ENCODE measurements at regions not wholly inside any gene's neighbourhood (a gene's known extent, or its start where the extent isn't known, plus 50 kb on each side); places are given as distances from the start of the nearest gene placed in this dataset.
"Not testable (repeated sequence)": the region's sequence is repeated elsewhere in the genome, so short reads cannot be mapped to it uniquely, and the experiment has no call there.

DNA sequence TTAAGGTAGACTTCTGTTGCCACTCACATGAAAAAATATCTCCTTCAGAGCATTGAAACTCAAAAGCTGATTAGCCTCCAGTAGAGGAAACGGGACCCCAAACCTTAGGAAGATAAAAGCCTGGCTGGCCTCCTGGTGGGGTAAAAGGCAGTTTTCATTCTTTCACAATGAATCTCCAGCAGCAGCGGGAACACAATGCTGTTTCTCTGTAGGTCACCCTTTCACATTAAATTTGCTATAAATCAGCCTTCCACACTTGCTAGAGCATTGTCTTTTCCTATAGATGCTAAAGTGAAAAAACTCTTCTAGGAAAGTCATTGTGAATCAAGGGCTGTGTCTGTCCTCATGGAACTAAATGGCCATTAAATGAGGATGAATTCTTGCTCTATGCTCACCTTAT, 207.3 kb upstream of the MAGEB2 start:
- no peak for DNase-seq

DNA sequence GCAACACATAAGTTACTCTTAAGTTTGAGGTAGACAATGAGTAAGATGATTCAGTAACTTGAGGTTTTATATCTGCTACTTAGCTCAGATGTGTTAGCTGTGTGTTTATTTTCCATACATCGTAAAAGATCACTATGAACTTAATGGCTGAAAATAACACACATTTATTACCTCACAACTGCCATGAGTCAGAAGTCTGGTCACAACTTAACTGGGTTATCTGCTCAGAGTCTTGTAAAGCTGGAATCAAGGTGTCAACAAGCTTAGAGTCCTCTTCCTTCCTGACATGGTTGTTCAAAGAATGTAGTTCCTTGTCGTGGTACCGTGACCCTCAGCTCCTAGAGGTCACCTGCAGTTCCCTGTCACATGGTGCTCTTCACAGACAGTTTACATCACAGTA, 204.9 kb upstream of the MAGEB2 start:
- no peak for DNase-seq

DNA sequence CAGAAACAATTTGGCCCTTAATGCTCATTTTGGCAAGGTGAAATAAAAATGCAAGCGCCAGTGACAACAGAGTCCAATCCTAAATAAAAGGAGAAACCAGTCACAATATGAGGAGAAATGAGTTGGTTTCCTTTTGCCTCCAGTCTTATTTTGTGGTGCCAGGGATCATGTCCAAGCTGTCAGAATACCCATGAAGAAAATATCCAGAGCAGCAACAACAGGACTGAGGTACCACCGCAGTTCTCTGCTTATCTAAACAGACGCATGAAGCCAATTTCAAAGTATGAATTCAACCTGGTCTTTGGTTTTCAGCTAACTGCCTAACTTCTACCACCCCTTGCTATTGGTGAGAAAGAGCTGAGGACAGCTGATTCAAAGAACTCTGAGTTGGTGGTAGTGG, 199.9 kb upstream of the MAGEB2 start:
- DNase-seq, result no peak

DNA sequence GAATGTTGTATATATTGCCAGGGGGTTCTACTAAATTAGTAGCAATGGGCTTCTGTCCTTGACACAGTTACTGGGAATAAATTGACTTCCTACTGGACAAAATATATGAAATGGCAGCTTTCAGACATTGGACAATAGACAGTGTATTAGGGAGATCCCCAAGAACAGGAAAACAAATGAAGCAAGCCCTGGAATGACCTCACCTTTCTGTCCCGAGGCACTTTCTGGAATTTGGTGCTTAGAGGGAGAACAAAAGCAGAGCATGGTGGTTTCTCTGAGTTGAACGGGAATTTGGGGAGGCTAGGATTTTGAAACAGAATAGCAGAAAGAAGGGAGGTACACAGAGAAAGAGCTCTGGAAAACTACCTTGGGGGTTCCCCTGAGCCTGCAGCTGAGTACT, 187.7 kb upstream of the MAGEB2 start:
- no peak for DNase-seq

DNA sequence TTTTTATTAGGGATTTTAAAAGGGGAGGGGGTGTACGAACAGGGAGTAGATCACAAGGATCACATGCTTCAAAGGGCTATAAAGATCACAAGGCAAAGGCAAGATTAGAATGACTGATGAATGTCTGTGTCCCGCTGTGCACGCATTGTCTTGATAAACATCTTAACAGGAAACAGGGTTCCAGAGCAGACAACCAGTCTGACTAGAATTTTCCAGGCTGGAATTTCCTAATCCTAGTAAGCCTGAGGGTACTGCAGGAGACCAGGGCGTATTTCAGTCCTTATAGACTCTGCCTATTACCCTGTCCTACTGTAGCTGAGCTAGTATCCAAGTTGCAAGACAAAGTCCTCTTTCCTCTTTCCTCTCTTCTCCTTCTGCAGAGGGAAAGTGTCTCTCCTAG, 179.0 kb upstream of the MAGEB2 start:
- DNase-seq, result not testable (repeated sequence)

DNA sequence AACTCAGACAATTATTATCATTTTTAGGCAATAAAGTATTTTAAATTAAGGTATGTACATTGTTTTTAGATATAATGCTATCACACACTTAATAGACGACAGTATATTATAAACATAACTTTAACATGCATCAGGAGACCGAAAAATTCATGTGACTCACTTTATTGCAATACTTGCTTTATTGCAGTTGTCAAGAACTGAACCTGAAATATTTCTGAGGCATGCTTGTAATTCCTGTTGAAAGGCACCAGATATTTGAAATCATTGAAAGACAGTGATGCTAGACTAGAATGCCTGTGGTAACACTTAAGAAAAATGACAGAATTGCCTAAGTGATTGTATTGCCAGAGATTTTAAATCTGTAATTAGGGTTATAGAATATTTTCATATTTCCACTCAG, 175.6 kb upstream of the MAGEB2 start:
- no peak for DNase-seq

DNA sequence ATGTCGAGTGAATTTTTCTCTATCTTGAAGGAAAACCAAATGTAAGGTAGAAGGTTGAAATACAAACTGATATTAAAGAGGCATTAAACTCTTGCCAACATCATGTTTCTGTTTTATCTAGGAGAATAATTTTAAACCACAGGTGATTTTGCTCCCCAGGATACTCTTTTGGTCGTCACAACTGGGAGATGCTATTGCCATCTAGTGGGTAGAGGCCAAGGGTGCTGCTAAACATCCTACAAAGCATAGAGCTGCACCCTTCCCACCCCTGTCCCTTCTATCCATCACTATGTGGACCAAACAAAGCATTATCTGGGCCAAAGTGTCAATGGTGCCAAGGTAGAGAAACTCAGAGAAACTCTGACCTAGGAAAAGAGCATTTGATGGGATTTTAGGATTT, 154.6 kb upstream of the MAGEB2 start:
- no peak for DNase-seq

DNA sequence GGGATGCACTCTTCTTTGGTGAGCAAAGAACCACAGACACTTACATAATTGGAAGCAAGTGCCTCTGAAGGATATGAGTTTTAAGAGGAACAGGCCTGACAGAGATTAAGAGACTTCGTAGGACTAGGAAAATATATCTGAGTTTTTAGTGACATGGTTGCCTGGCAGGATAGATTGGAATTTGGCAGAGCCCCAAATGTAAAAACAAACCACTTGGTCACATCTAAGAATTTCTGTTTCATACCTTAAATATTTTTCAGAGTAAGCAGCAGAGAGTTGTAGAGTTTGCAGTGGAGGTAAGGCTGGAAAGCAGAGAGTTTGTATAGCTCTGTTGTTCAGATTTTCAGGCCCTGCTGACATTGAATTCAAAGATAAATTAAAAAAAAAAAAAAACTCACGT, 150.1 kb upstream of the MAGEB2 start:
- no peak for DNase-seq

DNA sequence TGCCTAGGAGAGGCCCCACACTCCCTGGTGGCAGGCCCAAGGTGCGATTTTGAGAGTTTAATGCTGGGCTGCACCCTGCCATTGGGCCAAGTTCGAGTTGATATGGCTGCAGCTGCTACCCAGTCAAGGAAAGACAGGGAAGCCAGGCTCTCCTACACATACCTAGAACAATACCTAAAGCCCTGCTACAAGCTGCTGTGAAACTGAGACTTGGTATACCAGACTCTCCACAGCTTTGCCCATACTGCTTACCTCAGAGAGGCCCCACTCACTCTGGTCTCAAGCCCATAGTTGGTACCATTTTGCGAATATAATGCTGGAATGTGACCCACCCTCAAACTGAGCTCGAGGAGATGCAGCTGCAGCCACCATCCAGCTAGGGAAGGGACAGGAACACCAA, 147.7 kb upstream of the MAGEB2 start:
- DNase-seq, result no peak

DNA sequence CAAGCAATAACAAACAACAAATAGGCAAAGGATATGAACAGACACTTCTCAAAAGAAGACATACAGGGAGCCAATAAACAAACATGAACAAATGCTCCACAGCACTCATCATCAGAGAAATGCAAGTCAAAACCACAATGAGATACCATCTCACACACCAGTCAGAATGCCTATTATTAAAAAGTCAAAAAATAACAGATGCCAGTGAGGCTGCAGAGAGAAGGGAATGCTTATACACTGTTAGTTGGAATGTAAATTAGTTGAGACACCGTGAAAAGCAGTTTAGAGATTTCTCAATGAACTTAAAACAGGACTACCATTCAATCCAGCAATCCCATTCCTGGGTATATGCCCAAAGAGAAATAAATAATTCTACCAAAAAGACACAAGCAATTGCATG, 129.8 kb upstream of the MAGEB2 start:
- DNase-seq, result no peak

DNA sequence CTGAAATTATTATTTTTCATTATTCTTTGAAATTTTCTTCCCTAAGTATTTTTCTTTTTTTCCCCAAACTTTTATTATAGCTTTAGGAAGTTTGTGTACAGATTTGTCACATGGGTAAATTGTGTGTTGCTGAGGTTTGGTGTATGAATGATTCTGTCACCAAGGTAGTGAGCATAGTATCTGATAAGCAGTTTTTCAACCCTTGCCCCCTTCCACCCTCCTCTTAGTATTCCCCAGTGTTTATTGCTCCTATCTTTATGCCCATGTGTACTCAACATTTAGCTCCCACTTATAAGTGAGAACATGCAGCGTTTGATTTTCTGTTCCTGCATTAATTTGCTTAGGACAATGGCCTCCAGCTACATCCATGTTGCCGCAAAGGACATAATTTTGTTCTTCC, 103.9 kb upstream of the MAGEB2 start:
- no peak for DNase-seq

DNA sequence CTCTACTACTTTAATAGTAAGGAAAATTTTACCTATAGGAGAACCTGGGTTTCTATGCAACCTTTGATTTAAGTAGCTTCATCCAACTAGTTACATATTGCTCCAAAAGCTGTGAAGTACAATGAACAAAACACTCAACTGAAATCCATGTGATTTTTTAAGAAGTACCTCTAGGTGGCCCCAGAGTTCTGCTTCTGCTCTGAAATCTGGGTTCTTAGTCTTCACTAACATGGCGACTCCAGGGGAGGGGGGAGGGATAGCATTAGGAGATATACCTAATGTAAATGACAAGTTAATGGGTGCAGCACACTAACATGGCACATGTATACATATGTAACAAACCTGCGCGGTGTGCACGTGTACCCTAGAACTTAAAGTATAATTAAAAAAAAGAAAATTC, 73.4 kb upstream of the MAGEB2 start:
- peak; percentile 1 for DNase-seq

DNA sequence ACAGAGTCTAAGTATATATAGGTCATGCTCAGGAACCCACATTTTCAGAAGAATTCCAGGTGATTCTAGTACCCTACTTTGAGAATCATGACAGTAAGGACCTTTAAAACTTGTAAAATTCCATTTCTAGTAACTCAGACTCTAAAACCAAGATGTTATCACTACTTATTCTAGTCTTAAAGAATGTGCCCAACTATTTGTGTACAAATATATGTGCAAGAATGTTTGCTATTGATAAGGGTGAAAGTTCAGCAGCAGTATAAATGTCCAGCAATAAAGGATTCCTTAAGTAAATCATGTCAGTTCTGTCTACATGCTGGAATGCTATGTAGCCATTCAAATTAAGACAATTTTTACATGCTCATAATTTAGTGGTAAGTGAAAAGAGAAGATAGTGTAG, 71.1 kb upstream of the MAGEB2 start:
- DNase-seq, result no peak

DNA sequence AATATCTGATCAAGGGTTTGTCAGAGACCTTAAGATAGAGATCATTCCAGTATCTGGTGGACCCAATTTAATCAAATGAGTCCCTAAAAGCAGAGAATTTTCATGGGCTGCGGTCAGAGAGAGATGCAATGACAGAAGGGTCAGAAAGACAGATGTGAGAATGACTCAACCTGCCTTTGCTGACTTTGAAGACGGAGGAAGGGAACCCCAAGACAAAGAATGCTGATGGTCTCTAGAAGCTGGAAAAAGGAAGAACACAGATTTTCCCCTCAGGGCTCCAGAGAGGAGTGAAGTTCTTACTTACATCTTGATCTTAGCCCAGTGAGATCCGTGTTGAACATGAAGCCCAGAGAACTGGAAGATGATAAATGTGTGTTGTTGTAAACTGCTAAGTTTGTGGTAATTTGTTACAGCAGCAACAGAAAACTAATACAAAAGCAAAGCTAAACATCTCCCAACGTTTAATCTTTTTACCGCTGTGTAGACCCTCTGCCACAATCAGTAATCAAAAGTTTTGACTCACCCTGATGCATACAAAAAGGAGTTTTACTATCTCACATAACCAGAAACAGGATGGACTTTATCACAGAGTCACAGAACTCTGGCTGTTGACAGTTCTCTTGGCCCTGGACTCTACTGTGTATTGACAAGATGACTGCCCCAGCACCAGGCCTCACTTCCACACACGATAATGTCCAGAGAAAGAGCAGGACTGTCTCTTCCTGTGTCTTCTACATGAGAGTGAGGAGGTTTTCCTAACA, 70.2 kb upstream of the MAGEB2 start:
- DNase-seq, result no peak

DNA sequence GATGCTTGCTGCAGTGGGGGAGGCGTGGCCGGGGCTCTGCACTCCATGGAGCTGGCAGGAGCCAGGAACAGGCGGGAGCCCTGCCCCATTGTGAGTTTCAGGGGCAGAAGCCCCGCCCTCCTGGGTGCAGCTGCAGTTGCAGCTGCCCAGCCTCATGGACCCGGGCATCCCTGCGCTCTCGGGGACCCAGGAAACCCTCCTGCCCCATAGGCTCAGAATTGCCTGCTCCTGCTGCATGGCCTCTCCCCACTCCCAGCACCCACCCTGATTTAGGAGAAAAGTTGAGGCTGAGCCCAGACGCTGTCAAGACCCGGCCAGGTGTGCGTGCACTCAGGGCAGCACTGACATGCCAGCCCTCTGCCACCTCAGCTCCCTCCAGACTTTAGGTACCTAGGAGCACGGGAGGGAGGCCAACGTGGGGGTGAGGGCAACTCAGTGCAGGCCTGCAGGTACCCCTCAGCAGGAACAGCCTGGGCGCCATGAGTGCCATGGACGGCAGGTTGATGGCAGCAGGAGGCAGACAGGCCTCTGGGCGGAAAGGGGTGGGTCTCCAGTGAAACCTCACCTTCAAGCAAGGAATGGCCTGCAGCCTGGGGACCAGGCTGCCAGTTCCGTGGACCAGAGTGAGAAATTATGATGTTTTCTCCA, 67.2 kb upstream of the MAGEB2 start:
- DNase-seq, result no peak

DNA sequence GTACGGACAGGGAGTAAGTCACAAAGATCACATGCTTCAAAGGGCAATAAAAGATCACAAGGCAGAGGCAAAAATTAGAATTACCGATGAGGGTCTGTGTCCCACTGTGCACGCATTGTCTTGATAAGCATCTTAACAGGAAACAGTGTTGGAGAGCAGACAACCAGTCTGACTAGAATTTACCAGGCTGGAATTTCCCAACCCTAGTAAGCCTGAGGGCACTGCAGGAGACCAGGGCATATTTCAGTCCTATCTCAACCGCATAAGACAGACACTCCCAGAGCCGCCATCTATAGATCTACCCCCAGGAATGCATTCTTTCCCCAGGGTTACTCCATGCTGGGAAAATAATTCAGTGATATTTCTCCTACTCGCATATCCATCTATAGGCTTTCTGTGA, 66.2 kb upstream of the MAGEB2 start:
- DNase-seq, result not testable (repeated sequence)

DNA sequence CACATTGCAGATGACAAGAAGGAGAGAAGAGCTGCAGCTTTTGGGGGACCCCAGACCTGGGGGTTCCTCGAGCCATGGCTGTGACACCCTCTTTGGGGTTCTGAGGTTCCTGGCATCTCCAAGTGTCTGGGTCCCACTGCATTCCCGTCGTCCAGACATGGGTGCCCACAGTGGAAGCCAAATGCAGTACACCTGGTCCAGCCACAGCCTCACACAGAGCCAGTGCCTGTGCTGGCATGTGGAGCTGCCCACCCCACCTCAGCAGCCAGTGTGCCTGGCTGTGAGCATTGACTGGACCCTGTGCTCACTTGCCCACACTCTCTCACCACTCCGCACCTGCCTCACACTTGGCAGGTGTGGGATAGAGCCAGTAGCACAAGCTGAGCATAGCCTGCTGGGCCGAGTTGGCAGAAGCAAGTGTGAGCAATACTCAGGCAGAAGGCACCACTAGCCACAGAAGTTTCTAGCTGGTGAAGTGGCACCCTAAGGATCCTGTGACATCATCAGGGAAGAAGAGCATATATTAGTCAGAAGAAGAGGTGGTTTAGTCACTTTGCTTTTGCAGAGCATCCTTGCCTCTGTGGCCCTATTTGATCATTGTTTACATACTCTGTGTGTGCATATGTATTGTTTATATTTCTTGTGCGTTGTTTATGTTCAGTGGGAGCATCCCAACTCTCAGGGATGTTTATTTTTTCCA, 65.0 kb upstream of the MAGEB2 start:
- no peak for DNase-seq

DNA sequence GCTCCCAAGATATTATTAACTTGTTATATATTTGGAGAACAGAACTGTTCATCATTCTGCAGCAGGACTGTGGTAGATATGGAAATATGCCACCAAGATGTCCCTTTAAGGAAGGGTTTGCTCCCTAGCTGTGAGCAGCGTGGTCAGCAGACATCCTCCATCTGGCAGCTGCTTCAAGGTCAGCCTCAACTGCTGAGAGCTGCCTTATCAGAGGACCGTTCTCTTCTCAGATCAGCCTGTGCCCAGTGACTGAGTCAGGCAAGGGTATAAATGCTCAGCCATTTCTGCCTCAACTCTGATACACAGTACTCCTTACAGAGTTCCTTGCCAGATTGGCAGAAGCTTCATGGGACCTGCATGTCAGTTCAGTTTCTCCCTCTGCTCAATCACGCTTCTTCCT, 63.4 kb upstream of the MAGEB2 start:
- no peak for DNase-seq

DNA sequence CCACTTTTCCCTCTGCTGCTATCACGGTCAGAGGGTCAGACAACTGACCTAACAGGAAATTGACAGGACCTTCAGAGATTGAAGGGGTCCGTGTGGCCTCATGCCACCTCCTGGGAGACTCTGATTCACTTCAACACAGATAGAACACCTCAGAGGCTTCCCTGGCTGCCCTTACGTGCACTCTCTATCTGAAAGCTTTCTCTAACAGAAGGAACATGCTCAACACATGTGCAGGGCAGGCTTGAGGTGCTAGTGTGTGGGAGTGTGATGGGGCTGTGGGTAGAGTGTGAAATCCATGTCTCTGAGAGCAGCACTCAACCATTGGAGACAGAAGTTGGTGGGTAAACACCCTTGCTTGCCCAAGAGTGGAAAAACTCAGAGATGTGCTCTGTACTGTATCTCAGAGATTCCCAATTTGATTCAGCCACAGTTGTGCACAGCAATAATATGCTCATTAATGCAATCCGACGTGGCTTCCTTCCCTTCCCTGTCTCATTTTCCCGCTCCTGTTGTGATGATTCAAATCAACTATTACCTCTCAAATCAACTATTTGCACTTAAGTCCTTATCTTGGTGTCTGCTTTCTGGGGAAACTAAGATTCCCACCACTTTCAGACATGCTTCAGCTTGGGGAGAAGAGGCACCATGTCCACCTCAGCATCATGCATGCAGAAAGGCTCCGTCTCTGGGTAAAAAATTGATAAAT, 62.0 kb upstream of the MAGEB2 start:
- no peak for DNase-seq

DNA sequence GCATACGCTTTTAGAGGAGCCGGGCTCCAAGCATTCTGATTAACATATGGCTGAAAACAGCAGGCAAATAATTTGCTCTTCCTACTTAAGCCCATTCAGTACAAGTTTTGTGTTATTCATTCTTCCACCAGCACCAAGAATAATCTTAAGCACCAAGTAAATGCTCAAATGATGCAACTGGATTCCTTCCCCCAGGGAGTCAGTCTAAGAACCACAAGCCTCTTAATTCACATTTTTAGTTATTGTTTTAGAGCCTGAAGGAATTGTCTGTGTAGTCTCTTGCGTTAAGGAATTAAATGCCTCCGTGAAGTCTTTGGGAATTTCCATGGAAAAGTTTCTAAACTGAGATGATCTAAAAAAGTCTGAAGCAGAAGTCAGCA, 61.5 kb upstream of the MAGEB2 start:
- no peak for DNase-seq

DNA sequence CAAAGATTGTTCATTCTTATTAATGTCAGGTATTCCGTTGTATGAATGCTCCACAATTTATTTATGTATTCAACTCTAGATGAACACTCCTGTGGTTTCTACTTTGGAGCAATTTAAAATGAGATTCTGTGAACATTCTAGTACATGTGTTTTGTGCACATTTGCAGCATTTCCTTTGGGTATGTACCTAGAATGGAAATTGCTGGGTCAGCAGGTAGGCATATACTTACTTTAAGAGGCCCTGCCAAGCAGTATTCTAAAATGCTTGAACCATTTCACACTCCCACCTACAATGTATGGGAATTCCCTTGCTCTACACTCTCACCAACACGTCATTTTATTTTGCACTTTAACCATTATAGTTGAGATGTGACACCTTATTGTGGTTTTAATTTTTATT, 59.4 kb upstream of the MAGEB2 start:
- DNase-seq, result no peak

DNA sequence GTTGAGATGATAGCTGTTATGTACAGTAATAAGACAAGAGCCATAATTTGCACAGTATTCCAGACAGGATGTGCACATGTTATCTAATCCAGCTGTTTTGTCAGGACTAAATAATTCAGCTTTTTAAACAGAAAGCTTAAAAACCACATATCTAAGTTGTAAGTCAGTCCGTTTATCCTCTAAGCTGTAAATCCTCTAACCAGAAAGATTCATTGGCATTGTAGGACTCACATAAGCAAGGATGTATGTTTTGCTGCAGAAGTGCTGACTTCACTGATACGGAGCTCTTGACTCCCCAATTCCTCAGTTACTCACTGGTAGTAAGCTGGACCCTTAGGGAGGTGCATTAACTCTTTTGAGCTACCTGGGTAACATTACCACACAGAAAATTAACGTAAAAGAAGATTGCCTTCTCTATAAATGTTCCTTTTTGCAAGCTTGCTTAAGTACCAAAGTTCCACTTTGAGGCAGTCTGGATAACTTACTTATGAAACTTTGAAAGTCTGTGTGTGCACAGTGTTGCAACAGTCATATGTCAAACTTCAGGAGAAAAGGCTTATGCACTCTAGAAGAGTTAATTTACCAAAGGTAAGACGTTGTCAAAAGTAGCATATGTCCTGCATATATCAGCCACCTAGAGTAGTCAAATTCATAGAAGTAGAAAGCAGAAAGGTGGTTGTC, 58.3 kb upstream of the MAGEB2 start:
- DNase-seq, result no peak

DNA sequence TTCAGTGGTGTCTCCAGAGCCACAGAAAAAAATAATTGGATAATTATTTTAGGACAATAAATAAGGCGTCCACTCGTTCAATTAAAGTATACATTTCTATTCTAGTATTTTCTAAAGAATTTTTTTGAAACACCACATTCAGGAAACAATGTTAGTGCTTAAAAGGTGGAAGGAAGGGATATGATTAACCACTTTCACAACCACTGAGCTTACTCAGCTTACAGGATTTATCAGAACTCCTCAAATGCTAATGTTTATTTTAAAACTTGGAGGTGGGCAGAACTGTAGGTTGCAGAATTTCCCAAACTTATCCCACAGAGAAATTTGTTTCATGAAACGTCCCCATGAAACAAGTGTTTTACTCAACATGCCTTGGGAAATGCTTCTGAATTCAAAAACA, 54.3 kb upstream of the MAGEB2 start:
- DNase-seq, result no peak

Measured in stimulated activated CD4-positive, alpha-beta T cell treated with anti-CD3 and anti-CD28 coated beads, Interleukin-15, amount 100 ng/mL, for 24 hours (primary cell).